ENCODE measurements at regions not wholly inside any gene's neighbourhood (a gene's known extent, or its start where the extent isn't known, plus 50 kb on each side); places are given as distances from the start of the nearest gene placed in this dataset.
A peak's percentile ranks its signal among the peaks of the same experiment; 100 is the strongest.

DNA sequence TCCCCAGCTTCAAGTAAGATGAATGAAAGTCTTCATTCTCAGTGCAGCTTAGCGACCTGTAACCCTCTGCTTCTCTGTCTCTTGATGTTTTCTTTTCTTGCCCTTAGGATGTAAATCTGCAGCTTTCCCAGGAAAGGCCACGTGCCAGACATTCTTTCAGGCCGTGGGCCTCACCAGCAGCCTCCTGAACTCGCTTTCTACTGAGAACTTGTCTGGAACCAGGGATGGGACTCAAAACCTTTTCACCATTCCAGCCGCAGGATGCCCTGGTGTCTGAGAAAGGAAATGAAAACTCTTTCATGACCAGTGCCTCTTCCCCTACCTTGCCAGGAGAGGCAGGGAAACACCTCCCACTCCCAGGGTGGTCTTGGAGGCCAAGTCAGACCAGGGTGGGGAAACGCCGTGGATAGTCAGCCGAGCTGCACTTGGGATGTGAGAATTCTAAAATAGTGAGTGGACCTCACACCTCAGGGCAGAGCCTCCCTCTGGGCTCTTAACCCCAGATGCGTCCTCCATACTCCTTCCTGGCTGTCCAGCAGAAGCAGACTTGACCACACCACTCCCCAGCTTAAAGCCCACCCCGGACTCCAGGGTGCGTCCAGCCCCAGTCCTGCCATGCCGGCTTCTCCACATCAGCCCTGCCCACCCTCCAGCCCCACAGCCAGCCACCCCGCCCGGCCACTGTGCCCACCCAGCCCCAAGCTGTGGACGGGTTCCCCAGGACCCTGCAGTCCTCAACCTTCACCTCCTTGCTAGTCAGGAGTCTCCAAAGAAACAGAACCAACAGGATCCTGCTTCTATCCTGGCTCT lies 115.5 kb downstream of the TWIST2 start:
- no peak for DNase-seq (ENCODE audit: low read depth in 2 of 2)

DNA sequence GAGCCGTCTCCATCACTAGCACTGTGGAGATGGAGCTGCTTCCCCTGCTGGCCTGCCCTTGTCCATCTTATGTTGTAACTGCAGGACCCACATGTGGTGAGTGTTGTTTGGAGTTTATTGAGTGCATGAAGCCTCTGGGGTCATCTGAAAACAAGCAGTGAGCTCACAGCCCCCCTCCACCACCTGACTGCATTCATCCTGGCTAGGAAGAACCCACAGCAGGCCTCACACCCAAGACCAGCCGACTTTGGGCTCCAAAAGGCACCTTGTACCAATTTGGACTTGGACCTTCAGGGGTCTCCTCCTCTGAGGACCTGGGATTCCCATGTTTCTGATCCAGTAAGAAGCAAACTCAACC lies 116.1 kb downstream of the TWIST2 start:
- no peak for DNase-seq (ENCODE audit: low read depth in 2 of 2)

DNA sequence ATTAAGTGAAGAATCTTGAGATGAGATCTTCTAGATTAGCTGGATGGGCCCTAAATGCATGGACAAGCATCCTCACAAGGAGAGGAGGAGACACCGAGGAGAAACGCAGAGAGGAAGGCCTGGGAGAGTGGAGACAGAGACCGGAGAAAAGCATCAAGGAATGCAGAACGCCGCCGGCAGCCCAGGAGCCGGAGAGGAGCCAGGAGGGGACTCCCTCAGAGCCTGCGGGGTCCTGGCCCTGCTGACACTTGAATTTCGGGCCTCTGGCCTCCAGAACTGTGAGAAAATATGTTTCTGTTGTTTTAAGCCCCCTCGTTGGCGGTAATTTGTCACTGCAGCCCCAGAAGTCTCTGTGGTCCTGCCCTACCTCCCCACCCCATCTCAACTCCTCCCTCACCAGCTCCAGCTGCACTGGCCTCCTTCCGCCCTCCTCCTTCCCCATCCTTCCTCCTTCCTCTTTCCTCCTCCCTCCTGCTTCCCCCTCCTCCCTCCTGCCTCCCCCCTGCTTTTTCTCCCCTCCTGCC lies 116.7 kb downstream of the TWIST2 start:
- no peak for DNase-seq (ENCODE audit: low read depth in 2 of 2)

DNA sequence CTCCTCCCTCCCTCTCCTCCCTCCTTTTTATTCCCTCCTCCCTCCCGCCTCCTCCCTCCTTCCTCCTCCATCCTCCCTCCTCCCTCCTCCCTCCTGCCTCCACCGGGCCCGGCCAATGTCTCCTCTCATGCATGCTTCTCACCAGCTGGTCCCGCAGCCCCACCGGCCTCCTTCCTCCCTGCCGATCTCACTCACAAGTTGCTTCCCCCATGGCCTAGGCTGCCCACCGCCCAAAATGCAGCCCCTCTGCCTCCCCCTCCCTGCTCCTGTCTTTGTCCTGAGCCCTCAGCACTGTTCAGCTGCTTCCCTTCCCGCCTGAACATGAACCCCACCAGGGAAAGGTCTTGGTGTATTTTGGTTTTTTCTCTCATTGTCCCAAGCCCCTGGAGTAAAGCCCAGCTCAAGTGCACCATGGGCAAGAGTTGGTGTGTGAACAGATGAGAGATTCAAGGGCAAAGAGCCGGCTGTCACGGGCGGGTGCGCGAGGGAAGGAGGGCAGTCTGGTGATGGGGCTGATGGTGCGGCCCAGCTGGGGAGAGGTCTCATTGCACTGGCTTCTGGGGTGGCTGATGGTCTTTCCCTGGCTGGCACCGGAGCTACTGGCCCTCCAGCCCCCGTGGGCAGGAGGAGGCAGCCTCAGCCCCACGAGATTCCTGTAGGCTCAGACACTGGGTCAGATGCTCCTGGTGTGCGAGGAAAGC lies 117.6 kb downstream of the TWIST2 start:
- no peak for DNase-seq (ENCODE audit: low read depth in 2 of 2)

DNA sequence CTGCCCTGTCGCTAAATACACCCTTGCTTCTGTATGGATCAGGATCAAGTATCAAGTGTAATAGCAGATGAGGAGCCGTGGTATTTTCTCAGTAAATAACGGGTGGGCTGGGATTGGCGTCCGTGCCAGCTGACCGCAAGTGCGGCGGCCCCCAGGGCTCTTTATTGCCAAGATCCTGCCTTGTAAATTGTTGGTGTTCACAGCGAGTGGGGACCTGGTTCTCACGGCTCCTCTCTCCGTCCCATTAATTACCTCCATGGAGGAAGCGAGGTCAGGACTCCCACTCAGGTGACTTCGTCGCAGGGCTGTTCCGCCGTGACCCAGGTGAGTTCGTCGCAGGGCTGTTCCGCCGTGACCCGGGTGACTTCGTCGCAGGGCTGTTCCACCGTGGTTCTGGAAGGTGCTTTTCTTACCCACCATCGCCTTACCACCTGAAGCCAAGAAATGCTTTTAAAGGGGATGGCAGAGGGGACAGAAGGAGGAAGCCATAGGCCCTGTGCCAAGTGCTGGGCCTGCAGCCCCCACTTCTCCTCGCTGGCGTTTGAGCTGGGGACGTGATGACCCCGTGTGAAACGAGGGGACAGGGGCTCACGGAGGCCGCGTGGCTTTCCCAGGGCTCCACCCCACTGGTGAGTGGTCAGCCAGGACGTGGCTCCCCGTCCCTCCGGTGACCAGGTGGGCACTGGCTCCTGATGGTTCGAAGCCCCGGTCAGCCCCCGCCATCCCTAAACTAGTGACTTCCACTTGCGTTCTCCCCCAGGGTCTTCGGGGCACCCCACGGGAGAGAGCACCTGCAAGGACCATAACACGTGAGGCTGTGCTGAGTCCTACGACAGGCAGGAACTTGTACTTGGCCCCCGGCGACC lies 118.4 kb downstream of the TWIST2 start:
- DNase-seq (ENCODE audit: low read depth in 2 of 2), result no peak

- DNase-seq (ENCODE audit: low read depth in 2 of 2), result no peak
These were observed 119.4 kb downstream of the TWIST2 start for GRCh38 chr2:238967031-238967977.

- DNase-seq (ENCODE audit: low read depth in 2 of 2), result no peak
These were observed 120.1 kb downstream of the TWIST2 start for GRCh38 chr2:238967978-238968360.

- no peak for DNase-seq (ENCODE audit: low read depth in 2 of 2)
These were observed 120.9 kb downstream of the TWIST2 start for GRCh38 chr2:238968616-238969384.

GRCh38 chr2:238969857-238970256 lies 122.0 kb downstream of the TWIST2 start:
- no peak for DNase-seq (ENCODE audit: low read depth in 2 of 2)

- DNase-seq (ENCODE audit: low read depth in 2 of 2), result peak in 1 of 2 donors; percentile 19
These were observed 122.7 kb downstream of the TWIST2 start for GRCh38 chr2:238970553-238971081.

GRCh38 chr2:238971318-238972145 lies 123.6 kb downstream of the TWIST2 start:
- no peak for DNase-seq (ENCODE audit: low read depth in 2 of 2)

DNA sequence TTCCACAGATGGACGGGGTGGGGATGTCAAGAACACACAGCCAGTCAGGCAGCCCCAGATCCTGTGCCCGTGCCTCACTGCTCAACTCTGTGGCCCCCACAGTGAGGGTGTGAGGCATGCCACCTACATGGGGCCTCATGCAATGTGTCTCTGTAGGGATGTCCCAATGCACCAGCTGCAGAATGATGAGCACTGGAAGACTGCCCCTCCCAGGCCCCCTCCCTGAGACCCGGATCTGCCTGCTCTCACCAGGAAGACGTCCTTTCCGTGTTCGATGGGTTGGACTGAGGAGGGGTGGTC lies 124.2 kb downstream of the TWIST2 start:
- no peak for DNase-seq (ENCODE audit: low read depth in 2 of 2)

DNA sequence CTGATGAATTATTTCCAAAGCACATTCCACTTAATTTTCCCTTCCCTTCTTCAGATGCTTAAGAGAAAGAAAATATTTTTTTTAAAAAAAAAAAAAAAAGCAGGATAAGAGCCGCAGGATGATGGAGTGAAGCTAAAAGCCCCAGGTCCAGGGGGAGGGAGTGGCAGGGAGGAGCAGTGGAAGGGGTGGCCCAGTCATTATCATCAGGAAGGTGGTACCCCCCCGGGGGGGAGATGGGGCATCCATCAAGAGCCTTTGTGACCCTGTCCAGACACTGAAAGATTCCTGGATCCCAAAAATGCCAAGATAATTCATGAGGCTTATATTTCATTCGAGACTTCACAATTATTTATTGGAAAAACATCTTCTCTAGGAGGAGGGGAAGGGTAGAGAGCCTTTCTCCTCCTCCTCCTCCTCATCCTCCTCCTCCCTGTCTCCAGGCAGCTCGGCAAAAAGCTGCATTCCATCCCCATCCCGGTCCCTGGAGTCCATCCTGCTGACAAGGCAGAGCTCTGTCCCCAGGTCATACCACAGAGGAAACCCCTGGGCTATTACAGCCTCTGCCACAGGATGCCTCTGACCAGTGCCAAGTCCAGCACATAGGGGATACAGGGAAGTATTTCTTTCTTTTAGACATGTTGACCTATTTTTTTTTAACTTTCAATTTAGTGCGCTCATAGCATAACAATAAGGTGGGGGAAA lies 125.3 kb downstream of the TWIST2 start:
- DNase-seq (ENCODE audit: low read depth in 2 of 2), result no peak

DNA sequence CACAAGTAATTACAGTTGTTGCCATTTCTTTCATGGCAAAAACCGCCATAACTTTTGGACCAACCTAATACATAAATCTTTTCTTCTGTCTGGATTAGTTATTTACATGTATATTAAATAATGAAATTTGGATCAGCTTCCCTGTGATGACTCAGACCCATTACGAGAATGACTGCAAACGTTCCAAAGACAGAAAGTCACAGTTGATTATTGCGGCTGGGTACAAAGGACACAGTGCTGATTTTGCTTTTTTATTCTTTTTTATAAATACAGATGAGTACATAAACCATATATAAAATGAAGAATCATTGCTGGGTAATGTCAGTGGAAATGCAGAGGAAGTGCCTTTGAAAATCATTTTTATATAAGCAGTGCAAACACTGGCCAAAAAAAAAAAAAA lies 126.2 kb downstream of the TWIST2 start:
- no peak for DNase-seq (ENCODE audit: low read depth in 2 of 2)

DNA sequence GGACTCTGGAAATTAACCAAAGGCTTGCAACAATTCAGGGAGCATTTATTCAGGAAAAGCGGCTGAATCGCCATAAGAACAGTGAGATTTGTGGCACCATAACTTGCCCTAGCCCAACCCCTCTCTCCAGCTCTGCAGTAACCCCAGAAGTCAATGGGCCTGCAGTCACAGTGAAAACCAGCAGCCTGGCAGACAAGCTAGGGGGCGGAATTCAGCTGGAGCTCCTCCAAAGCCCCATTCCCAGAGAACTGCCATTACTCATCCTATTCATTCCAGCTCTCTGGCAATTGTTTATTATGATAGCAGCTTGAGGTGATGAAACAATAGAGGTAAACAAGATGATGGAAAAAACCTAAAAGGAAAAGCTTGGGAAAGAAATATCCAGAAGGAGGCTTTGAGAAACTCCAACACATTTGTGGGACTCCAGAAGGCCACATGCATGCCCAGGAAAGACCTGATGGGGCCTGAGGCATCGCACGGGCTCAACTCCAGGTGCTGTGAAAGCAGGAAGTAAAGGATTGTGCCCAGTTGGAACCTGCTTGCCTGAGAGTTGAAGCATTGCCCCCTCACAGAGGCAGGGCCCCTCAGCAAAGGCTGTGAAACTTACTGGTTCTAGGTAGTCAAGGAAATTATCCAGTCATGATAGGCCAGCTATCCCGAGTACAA lies 126.7 kb downstream of the TWIST2 start:
- DNase-seq (ENCODE audit: low read depth in 2 of 2), result no peak

- no peak for DNase-seq (ENCODE audit: low read depth in 2 of 2)
These were observed 127.5 kb downstream of the TWIST2 start for GRCh38 chr2:238975408-238975807.

- DNase-seq (ENCODE audit: low read depth in 2 of 2), result no peak
These were observed 130.6 kb downstream of the TWIST2 start for GRCh38 chr2:238978497-238978896.

- DNase-seq (ENCODE audit: low read depth in 2 of 2), result no peak
These were observed 131.8 kb downstream of the TWIST2 start for GRCh38 chr2:238979636-238980035.
